ENCODE measurements at regions not wholly inside any gene's neighbourhood (a gene's known extent, or its start where the extent isn't known, plus 50 kb on each side); places are given as distances from the start of the nearest gene placed in this dataset.

DNA sequence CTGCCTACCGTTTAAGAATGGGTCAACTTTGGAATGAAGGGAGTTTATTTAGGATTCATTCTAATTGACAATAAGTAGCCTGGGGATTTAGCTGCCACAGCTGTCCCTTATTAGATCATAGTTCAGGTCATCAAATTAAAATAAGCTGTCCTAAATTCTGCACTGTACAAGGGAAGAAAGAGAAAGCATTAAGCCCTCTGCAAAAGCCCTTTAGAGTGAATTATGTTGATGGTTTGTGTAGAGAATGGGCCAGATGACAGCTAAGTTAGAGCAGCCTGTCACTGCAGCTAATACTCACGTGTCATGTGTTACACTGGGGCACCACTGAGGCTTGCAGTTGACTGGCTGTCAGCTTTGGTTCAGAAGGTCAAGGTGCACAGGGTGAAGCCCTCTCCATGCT lies 737.1 kb upstream of the SLC10A2 start:
- no peak for DNase-seq (ENCODE audit: low read depth in 1 of 2, low spot score in 1 of 2)

DNA sequence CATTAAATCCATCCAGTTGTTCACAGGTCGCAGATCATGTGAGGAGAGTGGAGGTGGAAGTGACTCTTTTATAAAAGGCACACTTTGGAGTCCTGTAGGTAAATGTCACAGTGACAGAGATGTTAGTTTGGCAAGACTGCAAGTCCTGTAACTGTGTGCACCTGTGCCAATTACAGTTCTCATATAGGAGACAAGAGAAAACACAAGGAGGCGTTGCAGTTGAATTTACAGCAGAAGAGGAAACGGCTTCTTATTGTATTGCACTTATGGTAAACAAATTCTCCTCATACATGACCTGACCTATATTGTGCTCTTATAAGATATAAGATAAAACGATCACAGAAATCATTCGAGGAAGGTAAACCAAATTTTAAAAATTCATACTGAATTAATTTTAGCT lies 732.8 kb upstream of the SLC10A2 start:
- DNase-seq (ENCODE audit: low read depth in 1 of 2, low spot score in 1 of 2): no peak

DNA sequence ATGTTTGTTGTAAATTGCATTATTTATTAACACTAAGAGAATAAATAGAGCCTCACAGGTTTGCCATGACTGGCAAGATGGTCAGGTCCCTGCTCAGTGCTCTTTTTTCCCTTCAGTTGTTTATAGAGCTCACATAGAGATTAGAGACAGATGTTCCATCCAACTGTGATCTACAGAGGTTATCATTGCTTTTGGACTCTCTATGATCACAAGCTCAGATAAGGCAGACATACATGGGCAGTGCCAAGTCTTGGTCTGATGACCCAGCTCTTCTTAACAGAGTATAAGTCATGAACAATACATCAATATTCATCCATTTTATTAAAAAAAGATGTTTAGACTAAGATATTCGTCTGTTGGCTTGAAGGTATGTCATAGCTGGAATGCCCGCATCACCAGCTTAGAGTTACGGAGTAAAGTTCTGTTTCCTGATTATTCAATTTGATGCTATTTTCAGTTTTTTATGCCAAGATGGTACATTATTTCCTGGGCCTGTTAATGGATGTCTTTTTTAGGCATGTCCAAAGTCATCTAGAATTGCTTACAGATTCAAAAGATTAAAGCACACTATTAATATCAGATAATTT lies 729.8 kb upstream of the SLC10A2 start:
- no peak for DNase-seq (ENCODE audit: low read depth in 1 of 2, low spot score in 1 of 2)

GRCh38 chr13:103794526-103794925 lies 728.3 kb upstream of the SLC10A2 start:
- DNase-seq (ENCODE audit: low read depth in 1 of 2, low spot score in 1 of 2): no peak

DNA sequence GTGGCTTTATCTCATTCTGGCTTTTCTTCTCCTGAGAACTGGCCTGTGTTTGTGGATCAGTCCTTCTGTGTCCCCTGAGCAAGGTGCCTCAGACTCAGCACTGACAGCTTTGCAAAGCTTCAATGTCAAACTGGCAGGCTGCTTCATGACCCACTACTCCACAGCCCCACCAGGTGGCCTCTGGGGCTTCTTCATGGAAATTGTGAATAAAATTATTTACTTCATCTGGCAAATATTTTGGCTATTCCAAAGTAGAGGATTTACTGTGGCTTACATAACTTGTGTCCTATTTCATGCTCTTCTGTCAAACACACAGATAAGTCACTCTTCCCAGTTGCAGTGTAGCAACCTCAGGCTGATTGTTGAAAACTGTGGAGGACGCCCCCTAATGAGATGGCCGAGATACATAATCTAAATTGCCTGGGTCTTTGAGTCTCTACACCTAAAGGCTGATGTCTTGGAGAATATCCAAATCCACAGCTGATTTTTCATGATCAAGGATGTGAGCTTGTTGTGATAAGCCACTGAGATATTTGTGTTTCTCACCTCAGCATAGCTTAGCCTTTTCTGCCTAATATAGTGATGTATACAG lies 721.9 kb upstream of the SLC10A2 start:
- DNase-seq (ENCODE audit: low read depth in 1 of 2, low spot score in 1 of 2): no peak

- no peak for DNase-seq (ENCODE audit: low read depth in 1 of 2, low spot score in 1 of 2)
These were observed 706.4 kb upstream of the SLC10A2 start for GRCh38 chr13:103772576-103772975.

DNA sequence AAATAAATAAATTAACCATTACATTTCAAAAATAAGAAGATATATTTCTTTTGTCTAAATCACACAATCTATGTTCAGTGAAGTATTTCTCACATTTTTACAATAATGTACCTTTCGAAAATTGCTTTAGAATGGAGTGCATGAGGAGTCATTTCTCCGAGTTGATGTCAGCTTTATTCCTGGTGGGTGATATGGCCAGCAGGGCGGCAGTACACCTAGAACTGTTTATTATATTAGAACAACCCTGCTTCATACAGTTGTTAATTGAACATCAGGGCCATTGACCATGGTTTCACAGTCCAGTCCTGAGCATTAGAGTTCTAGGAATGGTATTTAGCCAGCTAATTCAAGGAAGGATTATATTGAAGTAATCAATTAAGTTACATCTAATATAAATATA lies 696.3 kb upstream of the SLC10A2 start:
- DNase-seq (ENCODE audit: low read depth in 1 of 2, low spot score in 1 of 2): no peak

GRCh38 chr13:103759361-103759760 lies 693.1 kb upstream of the SLC10A2 start:
- DNase-seq (ENCODE audit: low read depth in 1 of 2, low spot score in 1 of 2): no peak

- no peak for DNase-seq (ENCODE audit: low read depth in 1 of 2, low spot score in 1 of 2)
These were observed 692.0 kb upstream of the SLC10A2 start for GRCh38 chr13:103758222-103758621.

- DNase-seq (ENCODE audit: low read depth in 1 of 2, low spot score in 1 of 2): no peak
These were observed 691.1 kb upstream of the SLC10A2 start for GRCh38 chr13:103757361-103757760.

DNA sequence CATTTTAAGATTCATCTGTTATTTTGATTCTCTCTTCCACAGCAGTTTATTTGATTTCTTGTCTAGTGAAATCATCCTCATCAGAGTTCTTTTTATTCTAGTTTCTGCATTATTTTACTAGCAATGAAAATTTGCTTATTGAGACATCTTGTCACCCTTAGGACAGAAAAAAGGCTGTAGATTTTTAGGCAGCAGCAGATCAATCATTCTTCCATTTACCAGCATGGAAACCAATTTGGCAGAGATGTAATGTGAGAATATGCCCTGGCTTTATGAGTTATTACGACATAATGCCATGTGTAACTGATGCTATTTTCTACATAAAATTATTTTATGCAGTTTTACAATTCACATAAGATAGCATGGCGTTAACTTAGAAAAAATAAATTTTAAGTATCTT lies 688.6 kb upstream of the SLC10A2 start:
- no peak for DNase-seq (ENCODE audit: low read depth in 1 of 2, low spot score in 1 of 2)

GRCh38 chr13:103734837-103735236 lies 668.6 kb upstream of the SLC10A2 start:
- DNase-seq (ENCODE audit: low read depth in 1 of 2, low spot score in 1 of 2): no peak

DNA sequence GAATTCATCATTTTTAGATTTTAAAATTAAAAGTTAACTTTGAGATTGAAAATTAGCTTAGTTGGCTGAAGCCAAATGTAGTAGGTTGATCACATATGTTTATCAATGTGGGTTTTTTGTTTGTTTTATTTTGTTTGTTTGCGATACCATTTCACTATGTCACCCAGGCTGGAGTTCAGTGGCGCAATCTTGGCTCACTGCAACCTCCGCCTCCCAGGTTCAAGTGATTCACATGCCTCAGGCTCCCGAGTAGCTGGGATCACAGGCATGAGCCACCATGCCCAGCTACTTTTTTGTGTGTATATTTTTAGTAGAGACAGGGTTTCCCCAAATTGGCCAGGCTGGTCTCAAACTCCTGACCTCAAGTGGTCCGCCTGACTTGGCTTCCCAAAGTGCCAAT lies 665.7 kb upstream of the SLC10A2 start:
- no peak for DNase-seq (ENCODE audit: low read depth in 1 of 2, low spot score in 1 of 2)

GRCh38 chr13:103730407-103730806 lies 664.2 kb upstream of the SLC10A2 start:
- DNase-seq (ENCODE audit: low read depth in 1 of 2, low spot score in 1 of 2): no peak

DNA sequence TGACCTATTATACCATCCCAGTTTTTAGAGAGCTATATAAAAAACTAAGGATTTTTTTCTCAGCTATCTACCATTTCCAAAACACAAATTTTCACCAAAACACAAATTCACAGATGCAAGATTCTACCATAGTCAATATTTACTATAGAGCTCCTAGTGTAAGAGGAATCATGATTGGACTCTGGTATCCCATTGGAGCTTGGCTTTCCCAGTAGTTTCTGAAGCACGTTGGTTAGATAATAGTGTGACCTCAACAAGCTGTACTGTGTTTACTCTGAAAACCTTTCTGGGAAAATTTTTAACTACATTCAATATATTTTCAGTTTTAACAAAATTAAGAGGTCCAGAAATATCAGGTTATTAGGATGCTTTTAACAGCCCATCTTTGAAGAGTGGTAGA lies 660.6 kb upstream of the SLC10A2 start:
- no peak for DNase-seq (ENCODE audit: low read depth in 1 of 2, low spot score in 1 of 2)

DNA sequence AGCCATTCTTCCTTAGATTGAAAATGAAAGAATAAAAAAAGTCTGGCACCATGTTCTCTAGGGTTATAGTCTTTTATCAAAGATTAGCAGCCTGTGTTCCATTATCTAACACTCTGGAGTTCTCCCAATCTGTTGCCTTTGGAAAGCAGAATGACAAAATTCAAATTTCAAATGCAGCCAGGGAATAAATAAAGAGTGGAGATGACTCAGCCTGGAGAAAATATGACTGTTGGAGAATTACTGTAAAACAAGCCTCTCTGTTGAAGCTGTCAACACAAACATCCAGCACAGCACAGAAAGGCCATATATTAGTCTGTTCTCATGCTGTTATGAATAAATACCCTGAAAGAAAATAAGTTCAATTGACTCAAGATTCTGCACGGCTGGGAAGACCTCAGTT lies 650.5 kb upstream of the SLC10A2 start:
- no peak for DNase-seq (ENCODE audit: low read depth in 1 of 2, low spot score in 1 of 2)

DNA sequence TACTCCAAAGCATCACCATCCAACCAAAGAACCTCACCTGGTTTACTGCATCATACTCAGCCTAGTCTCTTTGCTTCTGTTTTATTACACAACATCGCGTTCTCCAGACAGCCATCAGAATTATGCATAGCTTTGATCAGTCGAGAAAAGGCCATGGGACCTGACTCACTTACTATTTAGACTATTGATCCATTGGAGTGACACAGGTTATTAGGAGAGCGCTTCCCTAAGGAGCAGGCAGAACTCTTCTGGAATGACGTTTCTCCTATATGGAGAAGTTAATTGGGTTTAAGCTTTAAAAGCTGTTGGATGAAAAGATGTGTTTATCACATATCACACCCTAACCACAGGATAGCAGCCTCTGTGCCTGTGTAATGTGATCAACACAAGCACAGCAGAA lies 649.1 kb upstream of the SLC10A2 start:
- DNase-seq (ENCODE audit: low read depth in 1 of 2, low spot score in 1 of 2): no peak

- no peak for DNase-seq (ENCODE audit: low read depth in 1 of 2, low spot score in 1 of 2)
These were observed 637.0 kb upstream of the SLC10A2 start for GRCh38 chr13:103703246-103703645.

DNA sequence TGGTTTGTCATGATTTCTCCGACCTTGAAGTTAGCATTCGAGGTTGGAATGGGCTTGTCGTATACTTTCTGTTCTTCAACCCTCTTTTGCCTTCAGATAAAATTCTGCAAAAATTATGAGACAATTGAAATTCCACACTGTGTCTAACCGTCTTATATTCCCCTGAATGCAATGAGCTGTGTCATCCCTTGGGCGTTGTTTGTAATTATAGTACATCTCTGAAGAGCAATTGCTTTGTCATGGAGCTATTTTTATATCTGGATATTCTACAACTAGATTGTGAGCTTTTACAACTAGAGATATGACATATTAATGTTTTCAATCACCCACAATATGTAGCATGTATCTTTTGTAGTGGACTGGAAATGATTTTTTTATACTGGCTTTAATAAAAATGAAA lies 631.8 kb upstream of the SLC10A2 start:
- no peak for DNase-seq (ENCODE audit: low read depth in 1 of 2, low spot score in 1 of 2)

DNA sequence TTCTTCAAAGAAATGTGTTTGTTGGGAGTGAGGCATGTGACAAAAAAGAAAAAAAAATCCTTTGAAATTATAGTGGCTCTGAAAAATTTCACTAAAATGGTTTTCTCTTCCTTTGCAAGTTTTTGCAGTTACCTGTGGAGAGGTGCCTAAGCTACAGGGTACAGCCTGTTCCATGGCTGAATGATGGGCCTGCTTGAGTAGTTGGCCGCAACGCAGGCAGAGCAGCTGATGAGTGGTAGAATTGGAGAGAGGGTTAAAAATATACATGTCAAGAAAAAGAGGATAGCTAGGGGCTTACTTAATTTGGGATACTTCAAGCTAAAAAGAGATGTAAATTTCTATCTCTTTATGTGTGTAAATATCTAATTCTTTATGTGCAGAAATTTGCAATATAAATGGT lies 629.1 kb upstream of the SLC10A2 start:
- no peak for DNase-seq (ENCODE audit: low read depth in 1 of 2, low spot score in 1 of 2)

- no peak for DNase-seq (ENCODE audit: low read depth in 1 of 2, low spot score in 1 of 2)
These were observed 628.3 kb upstream of the SLC10A2 start for GRCh38 chr13:103694471-103694870.

DNA sequence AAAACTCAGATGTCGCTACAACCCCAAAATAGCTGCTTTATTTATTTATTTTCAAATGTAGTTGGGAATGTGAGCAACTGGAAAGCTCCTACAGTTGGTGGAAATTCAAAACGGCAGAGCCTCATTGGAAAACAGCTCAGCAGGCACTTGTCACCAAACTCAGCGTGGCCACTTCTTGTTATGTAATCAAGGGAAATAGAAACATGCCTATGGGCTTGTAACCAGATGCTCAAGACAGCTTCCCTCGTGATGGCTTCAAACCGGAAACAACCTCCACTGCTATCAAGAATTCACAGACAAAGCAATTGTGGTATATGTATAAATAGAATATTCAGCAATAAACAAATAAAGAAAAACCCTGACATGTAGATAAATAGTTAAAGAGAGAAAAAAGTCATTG lies 627.8 kb upstream of the SLC10A2 start:
- no peak for DNase-seq (ENCODE audit: low read depth in 1 of 2, low spot score in 1 of 2)

DNA sequence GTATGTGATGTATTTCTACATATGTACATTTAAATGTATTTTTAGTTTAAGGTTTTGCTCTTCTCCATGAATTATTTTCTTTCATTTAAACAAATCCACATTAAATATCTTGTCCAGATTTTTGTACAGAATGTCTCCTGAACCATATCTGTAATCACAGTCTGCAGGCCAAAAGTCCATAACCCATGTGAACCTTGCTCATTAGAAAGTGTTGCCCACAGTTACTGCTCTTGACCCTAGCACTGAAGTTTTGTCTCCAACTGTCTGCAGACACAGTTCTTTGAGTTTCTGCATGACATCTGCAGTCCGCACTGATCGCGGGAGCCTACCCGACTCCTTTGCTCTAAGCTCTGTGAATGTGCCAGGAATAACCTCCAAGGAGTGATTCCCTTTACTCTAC lies 626.2 kb upstream of the SLC10A2 start:
- no peak for DNase-seq (ENCODE audit: low read depth in 1 of 2, low spot score in 1 of 2)

- no peak for DNase-seq (ENCODE audit: low read depth in 1 of 2, low spot score in 1 of 2)
These were observed 610.1 kb upstream of the SLC10A2 start for GRCh38 chr13:103676329-103676728.
